Putamen (tissue), 1 donor: ENCODE measurements at regions not wholly inside any gene's neighbourhood (a gene's known extent, or its start where the extent isn't known, plus 50 kb on each side); places are given as distances from the start of the nearest gene placed in this dataset.
A peak's percentile ranks its signal among the peaks of the same experiment; 100 is the strongest.
"Not testable (repeated sequence)": the region's sequence is repeated elsewhere in the genome, so short reads cannot be mapped to it uniquely, and the experiment has no call there.

ENCODE experiments used
- DNase-seq: peaks from one replicate; pipeline ENCODE4 v3.0.0-alpha.2; 2016; ENCODE audit warnings: low spot score

DNA sequence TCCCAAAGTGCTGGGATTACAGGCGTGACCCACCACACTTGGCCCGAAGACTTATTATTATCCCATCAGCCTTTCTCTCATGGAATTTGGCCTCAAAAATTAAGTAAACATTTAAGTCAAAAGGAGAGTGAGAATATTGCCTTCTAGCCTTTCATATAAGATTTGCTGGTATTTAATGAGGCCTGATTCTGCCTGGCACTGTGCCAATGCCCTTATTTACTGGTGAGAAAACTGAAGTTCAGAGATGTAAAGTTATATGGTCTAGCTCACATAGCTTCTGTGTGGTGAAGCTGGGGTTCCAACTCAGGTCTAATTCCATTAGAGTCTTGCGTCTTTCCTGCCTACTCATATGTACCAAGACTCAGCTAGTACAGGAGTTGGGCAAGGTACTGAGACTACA, 260.2 kb downstream of the SDHAF3 start:
- no peak for DNase-seq

DNA sequence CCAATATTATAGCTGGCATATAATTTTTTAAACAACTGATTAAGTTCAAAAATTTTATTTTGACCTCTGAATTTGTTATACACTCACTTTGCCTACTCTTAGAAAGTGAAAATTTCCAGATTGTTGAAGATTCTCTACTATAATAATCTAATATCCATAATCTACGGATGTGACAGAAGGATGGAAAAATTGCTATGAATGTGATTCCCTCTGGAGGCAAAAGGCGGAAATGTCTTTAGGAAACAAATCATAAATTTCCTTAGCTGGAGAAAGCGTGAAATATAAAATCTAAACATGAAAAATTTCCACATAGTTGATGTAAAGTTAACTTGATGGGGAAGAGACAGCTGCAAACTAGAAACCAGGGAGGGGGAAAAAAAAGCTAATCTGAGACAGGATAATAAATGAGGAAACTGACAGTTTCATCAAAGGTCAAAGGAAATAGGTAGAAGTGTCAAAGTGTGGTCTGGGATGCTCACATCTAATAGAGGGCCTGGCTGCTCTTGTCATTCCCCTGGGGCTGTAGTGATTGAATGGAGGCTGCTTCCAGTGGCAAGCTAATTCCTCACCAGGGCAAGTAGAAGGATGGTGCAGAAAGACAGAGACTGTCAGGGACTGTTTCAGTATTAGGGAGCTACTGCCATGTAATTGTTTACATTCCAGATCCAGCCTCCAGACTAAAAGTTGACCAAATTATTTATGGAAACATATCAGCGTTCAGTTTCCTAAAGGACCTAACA, 264.5 kb downstream of the SDHAF3 start:
- DNase-seq = no peak

DNA sequence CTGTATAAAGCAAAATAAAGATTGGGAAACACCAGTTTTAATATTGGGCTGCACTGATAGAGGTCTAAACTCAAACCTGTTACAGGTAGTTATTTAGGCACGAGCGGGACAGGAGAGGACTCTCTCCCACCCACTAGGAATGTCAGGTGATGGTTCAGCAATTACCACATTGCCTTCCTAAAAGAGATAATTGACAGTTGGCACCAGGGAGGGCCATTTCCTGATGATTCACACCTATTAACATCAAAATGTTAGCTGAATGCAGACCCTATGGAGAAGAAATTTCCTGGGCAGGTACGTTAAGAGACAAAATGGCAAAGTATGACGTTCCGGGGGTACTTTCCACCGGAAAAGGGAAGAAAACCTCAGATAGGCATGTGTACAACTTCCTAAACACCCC, 272.6 kb downstream of the SDHAF3 start:
- DNase-seq = no peak

- DNase-seq = no peak
Observed at GRCh38 chr7:97390915-97391593, 273.6 kb downstream of the SDHAF3 start.

- no peak for DNase-seq
Observed at GRCh38 chr7:97401398-97401797, 283.9 kb downstream of the SDHAF3 start.

DNA sequence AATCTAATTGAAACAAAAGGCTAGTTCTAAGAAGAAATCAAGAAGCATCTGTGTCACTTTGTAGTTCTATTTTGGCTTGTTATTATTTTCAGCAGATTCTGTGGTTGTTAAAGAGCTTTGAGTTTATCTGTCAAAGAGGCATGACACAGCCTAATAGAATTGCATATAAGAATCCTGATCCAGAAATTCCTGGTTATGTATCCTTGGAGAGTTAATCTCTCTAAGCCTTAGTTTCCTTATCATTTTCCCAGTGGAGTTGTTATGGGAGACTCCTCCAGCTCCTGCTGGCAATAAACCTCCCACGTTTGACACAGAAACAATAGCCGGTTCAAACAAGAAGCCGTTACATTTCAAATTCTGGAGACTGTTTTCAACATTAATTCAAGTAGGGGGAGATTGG, 288.3 kb downstream of the SDHAF3 start:
- DNase-seq = no peak

DNA sequence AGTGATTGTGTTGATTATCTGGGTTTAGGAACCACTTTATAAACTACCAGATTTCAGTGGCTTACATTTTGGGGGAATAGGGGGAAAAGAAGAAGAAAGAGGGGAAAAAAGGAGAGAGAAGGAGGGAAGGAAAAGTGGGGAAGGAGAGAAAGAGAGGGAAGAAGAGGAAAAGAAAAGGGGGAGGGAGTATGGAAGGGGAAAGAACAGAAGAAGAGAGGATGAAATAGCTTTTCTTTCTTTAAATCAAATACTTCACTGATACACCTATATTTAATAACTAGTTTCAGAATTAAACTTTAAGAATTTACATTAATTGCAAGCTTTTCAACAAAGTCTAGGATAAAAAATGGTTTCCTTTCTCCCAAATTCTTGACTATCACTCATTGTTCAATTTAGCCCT, 289.6 kb downstream of the SDHAF3 start:
- DNase-seq = no peak

DNA sequence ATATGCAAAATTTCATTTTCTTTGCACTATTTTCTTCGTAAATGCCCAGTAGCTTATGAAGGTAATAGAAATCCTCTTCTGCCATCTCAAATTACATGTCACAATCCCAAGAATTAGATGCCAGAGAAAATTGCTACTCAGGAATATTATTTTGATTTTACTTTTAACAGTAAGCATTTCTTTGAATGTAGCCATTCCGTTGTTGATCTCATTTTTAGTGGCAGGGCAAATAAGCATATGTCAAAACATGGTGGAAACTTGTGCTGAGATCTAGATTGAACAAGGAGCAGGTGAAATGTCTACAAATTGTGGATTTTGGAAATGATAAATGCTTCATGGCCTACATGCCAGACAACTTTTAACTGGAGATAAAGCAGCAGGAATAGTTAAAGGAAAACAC, 291.8 kb downstream of the SDHAF3 start:
- DNase-seq = no peak

GRCh38 chr7:97418312-97418711, 300.8 kb downstream of the SDHAF3 start:
- no peak for DNase-seq

GRCh38 chr7:97419898-97420297, 302.4 kb downstream of the SDHAF3 start:
- DNase-seq = no peak

DNA sequence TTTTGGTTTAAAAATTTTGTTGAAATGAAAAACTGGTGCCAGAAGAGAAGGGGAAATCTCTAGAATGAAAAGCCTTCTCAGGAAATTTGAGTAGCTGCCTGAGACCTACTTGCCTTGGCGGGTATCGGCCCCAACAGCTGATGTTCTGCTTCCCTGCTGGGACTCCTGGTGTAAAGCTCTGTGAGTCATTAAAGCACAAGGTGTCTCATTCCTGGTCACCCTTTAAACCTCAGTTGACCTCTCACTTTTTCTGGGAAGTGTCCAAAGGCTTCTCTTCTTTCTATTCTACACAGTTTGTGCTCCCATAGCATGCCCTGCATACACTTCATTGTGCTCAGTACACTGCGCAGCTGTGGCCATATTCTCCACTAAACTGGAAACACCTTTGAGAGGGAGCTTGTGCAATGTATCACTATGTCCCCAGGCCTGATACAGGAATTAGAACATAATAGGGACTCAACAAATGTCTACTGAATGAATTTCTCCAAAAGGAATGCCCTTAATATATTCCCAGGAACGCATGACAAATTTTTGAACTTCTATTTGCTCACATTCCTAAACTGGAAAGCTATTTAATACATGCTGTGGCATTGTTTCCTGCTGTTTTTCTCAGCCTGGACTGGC, 303.9 kb downstream of the SDHAF3 start:
- DNase-seq = no peak

DNA sequence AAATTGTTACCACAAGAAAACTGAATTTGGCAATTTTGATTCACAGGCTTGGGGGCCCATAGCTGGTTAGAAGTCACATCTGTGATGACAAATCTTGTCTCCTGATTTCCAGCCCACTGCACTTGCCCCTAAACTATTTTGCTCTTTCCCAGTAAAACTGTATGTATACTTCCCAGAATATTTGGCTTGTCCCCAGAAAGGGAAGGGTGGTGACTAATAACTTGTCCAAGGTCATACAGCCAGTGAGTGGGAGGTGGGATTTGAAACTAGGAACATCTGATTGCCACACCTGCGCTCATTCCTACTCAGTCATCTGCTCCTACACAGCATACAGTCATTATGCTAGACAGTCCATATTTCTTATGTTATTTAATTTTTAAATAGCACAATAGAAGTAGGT, 304.5 kb downstream of the SDHAF3 start:
- no peak for DNase-seq

DNA sequence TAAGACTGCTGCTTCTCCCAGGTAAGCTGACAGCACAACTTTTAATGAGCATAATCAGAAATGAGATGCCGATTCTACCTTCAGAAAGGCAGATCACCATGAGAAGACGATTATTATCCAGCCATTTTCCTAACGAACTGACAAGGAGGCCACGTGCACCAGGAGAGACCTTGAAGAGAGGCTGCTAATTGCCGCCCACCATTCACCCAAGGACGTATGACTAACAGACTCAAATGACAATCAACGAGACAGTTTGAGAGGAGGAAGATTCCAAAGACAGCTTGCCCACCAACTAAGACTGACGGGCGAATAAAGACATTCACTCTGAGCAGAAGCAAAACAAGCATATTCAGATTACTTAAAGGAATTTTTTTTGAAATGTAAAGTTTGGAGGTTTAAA, 301.9 kb upstream of the TAC1 start:
- DNase-seq = peak; percentile 67

DNA sequence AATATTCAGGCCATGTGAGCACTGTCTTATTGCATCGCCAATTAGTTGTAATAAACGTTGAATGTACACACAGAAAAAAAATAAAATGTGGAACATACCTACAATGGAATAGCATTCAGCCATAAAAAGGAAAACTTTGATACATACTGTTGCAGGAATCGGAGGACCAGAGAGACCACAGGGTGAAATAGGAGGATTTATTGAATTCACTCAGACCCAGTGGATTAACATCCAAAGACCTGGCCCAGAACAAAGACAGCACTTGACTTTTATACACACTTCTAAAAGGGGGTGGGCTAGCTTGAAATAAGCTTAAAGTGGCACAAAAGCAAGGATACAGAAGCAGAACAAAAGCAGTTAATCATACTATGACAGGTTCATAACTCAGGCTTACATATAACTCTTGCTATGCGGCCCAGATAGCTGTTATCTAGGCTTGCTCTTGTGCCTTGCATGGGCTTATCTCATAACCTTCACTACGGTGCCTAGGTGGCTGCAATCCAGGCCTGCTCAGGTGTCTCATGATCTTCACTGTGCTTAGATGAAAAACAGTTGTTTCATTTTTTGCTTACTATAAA, 292.2 kb upstream of the TAC1 start:
- DNase-seq = no peak

GRCh38 chr7:97446361-97446760, 285.5 kb upstream of the TAC1 start:
- DNase-seq = no peak

GRCh38 chr7:97449448-97449847, 282.4 kb upstream of the TAC1 start:
- DNase-seq = not testable (repeated sequence)

DNA sequence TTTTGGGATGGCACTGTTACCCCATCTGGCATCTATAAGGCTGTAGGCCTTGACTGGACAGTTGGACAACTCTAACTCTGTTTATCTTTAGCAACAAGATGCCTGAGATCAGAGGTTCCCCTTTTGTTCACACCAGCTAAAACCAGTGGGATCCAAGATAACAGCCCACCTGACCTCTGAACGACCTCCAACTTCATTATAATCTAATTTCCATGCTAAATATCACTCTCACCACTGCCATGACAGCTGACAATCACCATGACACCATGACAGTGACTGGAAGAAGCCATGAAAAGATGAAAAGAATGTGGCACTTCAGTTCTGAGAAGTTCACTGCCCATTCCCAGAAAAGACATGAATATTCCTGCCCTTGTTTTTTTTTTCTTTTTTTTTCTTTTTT, 281.4 kb upstream of the TAC1 start:
- DNase-seq = no peak

GRCh38 chr7:97454636-97455035, 277.2 kb upstream of the TAC1 start:
- no peak for DNase-seq

DNA sequence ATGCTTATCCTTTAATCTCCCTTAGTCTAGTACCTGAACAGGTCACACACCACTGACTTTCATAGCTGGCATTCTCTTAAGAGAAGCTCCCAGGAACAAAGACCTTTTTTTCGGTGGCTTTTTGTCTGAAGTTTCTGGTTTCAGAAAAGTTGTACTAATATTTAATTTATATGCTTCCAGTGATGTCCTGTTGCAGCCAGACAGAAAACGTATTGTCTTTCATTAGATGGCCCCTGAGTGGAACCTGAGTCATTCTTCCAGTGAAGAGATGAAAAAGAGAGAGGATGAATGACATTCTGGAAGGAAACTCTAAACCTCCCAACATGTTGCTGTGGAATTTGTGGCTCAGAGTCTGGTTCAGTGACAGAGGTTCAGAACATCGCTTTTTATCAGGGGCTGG, 274.8 kb upstream of the TAC1 start:
- no peak for DNase-seq

DNA sequence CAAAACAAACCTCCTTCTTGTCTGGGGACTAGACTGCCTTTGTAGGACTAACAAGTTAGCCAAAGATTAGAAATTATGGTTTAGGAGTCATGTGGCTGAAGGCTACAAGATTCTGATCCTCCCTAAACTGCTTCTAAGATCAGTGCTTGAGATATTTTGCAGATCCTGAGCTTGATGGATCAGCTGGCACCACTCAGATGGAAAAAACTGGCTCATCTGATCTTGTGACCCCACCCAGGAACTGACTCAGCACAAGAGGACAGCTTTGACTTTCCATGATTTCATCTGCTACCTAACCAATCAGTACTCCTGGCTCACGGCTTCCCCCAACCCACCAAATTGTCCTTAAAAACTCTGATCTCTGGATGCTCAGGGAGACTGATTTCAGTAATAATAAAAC, 271.5 kb upstream of the TAC1 start:
- DNase-seq = no peak

DNA sequence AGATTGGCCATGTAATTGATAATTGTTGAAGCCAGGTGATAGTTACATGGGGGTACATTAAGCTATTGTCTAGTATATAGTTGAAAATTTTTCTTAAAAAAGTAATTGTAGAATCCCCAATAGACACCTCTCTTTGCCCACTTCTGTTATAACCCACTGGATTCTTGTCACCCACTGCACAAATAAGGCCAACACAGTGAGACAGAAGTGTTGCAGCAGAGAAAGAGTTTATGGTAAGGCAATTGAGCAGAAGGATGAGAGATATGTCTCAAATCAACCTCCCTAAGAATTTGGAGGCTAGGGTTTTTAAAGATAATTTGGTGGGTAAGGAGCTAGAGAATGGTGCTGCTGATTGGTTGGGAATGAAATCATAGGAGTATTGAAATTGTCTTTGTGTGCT, 270.3 kb upstream of the TAC1 start:
- DNase-seq = no peak

- no peak for DNase-seq
Observed at GRCh38 chr7:97466071-97466470, 265.8 kb upstream of the TAC1 start.
